NCI-H526 (cell line): ENCODE measurements at regions not wholly inside any gene's neighbourhood (a gene's known extent, or its start where the extent isn't known, plus 50 kb on each side); places are given as distances from the start of the nearest gene placed in this dataset.
A peak's percentile ranks its signal among the peaks of the same experiment; 100 is the strongest.

ENCODE experiments used
- DNase-seq, 2 experiments: peaks; one replicate each; lab custom pipeline; 2025; lab: John Stamatoyannopoulos, UW

GRCh38 chrX:143800150-143800549 lies 79.6 kb upstream of the SPANXN2 start:
- DNase-seq = no peak

GRCh38 chrX:143788265-143788664 lies 67.7 kb upstream of the SPANXN2 start:
- DNase-seq = peak in 1 of 2 experiments; percentile 46

GRCh38 chrX:143787341-143787740 lies 66.8 kb upstream of the SPANXN2 start:
- no peak for DNase-seq

- no peak for DNase-seq
These were observed 60.6 kb upstream of the SPANXN2 start for GRCh38 chrX:143781103-143781502.
